ENCODE measurements at regions not wholly inside any gene's neighbourhood (a gene's known extent, or its start where the extent isn't known, plus 50 kb on each side); places are given as distances from the start of the nearest gene placed in this dataset.

DNA sequence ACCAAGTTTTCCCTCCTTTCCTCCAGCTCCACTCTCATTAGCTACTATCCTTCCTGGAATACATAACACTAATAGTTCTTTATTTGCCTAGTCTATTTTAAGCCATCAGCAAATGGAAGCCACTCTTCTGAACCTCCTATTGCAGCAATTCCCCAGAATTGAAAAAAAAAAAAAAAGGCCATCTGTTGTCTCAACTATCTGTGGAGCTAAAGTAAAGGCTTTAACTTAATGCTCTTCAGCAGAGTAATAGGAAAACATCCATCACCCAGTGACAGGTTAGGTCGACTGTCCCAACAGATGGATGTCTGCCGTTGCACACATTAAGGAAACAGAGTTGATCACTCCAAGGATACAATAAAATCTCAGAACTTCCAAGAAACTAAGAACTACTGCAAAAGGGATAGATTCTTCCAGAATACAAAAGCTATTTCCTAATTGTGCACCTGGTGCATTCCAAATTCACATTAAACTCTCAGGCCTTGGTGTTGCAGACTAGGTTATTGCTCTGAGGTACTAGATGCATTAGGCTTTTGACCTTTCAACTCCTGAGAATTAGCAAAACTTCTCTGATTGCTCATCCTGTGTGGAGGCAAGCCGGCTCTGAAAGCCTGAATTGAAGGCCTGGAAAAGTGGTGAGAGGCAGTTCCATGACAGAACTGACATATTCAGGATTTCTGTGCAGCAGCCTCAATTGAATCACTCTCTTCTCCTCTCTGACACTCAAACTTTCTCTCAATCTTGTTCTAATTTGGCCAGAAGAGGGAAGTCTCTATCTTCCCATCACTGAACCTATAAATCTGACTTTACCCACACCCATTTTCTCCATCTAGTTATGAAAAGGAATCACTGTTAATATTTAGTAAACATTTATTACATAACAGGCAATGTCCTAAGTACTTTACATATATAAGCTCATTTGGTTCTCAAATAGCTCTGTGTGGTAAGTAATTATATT, 238.4 kb upstream of the HMGA2 start:
- H3K4me3 ChIP-seq (ENCODE audit: control insufficient read depth in 1 of 7, extremely low read depth in 1 of 7, insufficient read depth in 4 of 7, low read depth in 2 of 7, low read length in 6 of 7), result no peak overlapping the region
- H3K27ac ChIP-seq (ENCODE audit: insufficient read depth in 1 of 2, low read depth in 1 of 2, low read length in 2 of 2, poor library complexity in 1 of 2, severe bottlenecking in 2 of 2), result no peak overlapping the region
- no peaks in the 10 kb centered on the region for H3K9me3 ChIP-seq (ENCODE audit: control extremely low read depth in 1 of 5, control insufficient read depth in 4 of 5, insufficient read depth in 2 of 5, low read depth in 1 of 5, low read length in 4 of 5)
- ChIA-PET POLR2A (interaction anchor here (0.6 kb wide), 1 partner anchor 355 kb away, joined by 5 read pairs; no protein-coding TSS in a partner anchor), CTCF (interaction anchor here (0.9 to 2.0 kb wide), 3 partner anchors 15 to 500 kb away, joined by 3 to 5 read pairs (median 5); no protein-coding TSS in a partner anchor)
- H3K36me3 ChIP-seq (ENCODE audit: control insufficient read depth in 4 of 4, insufficient read depth in 4 of 4, low read length in 3 of 4), result no peaks in the 10 kb centered on the region
- H3K27me3 ChIP-seq (replicated peaks in 2 of 5; ENCODE audit: control insufficient read depth in 4 of 5, insufficient read depth in 5 of 5, low read length in 4 of 5), result no peaks in the 10 kb centered on the region
- peaks cover 0 to 5% (median 0%) of the 10 kb centered on the region in 4 experiments for H3K4me1 ChIP-seq (ENCODE audit: control extremely low read depth in 1 of 4, control insufficient read depth in 4 of 4, insufficient read depth in 4 of 4, low read length in 3 of 4)
- WGBS (ENCODE audit: insufficient coverage), result no CpG with 5 or more reads among the region's 3 CpGs
- DNase-seq, result peak in 1 of 3 donors; percentile 18

DNA sequence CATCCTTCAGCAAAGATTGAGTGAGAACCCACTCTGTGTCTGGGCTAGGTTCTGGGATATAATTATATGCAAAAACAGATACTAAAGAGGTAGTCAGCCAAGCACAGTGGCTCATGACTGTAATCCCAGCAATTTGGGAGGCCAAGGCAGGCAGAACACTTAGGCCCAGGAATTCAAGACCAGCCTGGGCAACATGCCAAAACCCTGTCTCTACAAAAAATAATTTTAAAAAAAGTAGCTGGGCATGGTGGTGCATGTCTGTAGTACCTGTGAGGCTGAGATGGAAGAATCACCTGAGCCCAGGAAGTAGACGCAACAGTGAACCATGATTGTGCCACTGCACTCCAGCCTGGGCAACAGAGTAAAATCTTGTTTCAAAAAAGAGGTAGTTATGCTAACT, 237.5 kb upstream of the HMGA2 start:
- Histone ChIP-seq H3K36me3 (ENCODE audit: control insufficient read depth in 4 of 4, insufficient read depth in 4 of 4, low read length in 3 of 4) (no peaks in the 10 kb centered on the region), H3K27ac (ENCODE audit: insufficient read depth in 1 of 2, low read depth in 1 of 2, low read length in 2 of 2, poor library complexity in 1 of 2, severe bottlenecking in 2 of 2) (no peak overlapping the region), H3K9me3 (ENCODE audit: control extremely low read depth in 1 of 5, control insufficient read depth in 4 of 5, insufficient read depth in 2 of 5, low read depth in 1 of 5, low read length in 4 of 5) (no peaks in the 10 kb centered on the region), H3K27me3 (replicated peaks in 2 of 5; ENCODE audit: control insufficient read depth in 4 of 5, insufficient read depth in 5 of 5, low read length in 4 of 5) (no peaks in the 10 kb centered on the region), H3K4me1 (ENCODE audit: control extremely low read depth in 1 of 4, control insufficient read depth in 4 of 4, insufficient read depth in 4 of 4, low read length in 3 of 4) (peaks cover 0 to 5% (median 0%) of the 10 kb centered on the region in 4 experiments), H3K4me3 (ENCODE audit: control insufficient read depth in 1 of 7, extremely low read depth in 1 of 7, insufficient read depth in 4 of 7, low read depth in 2 of 7, low read length in 6 of 7) (no peak overlapping the region)
- CTCF ChIA-PET, result interaction anchor here (1.0 to 1.7 kb wide), 2 partner anchors 14 to 30 kb away, joined by 3 to 5 read pairs; no protein-coding TSS in a partner anchor
- POLR2A ChIA-PET, result no interaction called here
- no peak for DNase-seq
- WGBS (ENCODE audit: insufficient coverage), result 100% methylated on average over 1 of the region's 1 CpG

DNA sequence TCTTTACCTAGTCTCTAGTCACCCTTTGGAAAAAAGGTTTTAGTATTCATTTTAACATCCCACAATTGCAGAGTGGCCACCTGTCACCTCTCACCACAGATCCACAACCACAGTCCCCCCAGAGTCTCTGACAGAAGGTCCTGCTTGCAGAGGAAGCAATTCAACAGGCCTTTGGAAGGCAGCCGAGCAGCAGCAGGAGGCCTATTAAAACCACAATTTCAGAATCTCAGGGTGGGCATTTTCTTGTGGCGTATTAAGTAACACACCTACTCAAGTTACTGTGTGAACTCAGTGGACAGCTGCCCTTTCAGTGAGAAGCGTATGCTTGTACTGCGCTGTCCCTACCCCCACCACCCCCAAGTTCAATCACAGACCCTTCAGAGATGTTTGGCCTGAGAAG, 234.0 kb upstream of the HMGA2 start:
- peak in 2 of 3 donors; percentile 85 to 89 for DNase-seq
- CTCF ChIA-PET, result interaction anchor here (0.6 to 1.4 kb wide), 2 partner anchors 12 to 322 kb away, joined by 3 read pairs; no protein-coding TSS in a partner anchor
- Histone ChIP-seq H3K36me3 (ENCODE audit: control insufficient read depth in 4 of 4, insufficient read depth in 4 of 4, low read length in 3 of 4) (no peaks in the 10 kb centered on the region), H3K27ac (ENCODE audit: insufficient read depth in 1 of 2, low read depth in 1 of 2, low read length in 2 of 2, poor library complexity in 1 of 2, severe bottlenecking in 2 of 2) (no peak overlapping the region), H3K27me3 (replicated peaks in 2 of 5; ENCODE audit: control insufficient read depth in 4 of 5, insufficient read depth in 5 of 5, low read length in 4 of 5) (no peaks in the 10 kb centered on the region), H3K9me3 (ENCODE audit: control extremely low read depth in 1 of 5, control insufficient read depth in 4 of 5, insufficient read depth in 2 of 5, low read depth in 1 of 5, low read length in 4 of 5) (no peaks in the 10 kb centered on the region), H3K4me3 (ENCODE audit: control insufficient read depth in 1 of 7, extremely low read depth in 1 of 7, insufficient read depth in 4 of 7, low read depth in 2 of 7, low read length in 6 of 7) (no peak overlapping the region), H3K4me1 (ENCODE audit: control extremely low read depth in 1 of 4, control insufficient read depth in 4 of 4, insufficient read depth in 4 of 4, low read length in 3 of 4) (peaks cover 0 to 5% (median 0%) of the 10 kb centered on the region in 4 experiments)
- POLR2A ChIA-PET, result no interaction called here
- no CpG with 5 or more reads among the region's 4 CpGs for WGBS (ENCODE audit: insufficient coverage)

DNA sequence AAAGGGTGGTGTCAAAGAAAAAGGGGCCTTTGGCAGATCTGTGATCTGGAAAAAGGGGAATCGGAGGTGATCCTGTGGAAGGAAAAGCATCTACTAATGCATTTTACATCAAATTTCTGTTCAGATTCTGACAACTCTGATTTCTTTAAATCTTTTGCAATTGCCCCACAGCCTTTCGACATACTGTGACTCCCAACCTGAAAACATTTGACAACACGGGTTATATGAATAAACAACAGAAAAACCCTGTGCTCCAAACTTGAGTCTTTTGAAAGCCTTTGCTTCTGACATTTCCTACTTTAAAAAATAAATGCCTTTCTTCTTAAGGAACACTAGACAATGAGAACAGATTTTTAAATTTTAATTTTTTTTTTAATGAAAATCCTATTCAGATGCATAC, 231.9 kb upstream of the HMGA2 start:
- CTCF ChIA-PET, result interaction anchor here (0.8 to 1.2 kb wide), 2 partner anchors 9 to 10 kb away, joined by 3 to 6 read pairs; no protein-coding TSS in a partner anchor
- 100% methylated on average over 3 of the region's 3 CpGs for WGBS (ENCODE audit: insufficient coverage)
- POLR2A ChIA-PET, result no interaction called here

DNA sequence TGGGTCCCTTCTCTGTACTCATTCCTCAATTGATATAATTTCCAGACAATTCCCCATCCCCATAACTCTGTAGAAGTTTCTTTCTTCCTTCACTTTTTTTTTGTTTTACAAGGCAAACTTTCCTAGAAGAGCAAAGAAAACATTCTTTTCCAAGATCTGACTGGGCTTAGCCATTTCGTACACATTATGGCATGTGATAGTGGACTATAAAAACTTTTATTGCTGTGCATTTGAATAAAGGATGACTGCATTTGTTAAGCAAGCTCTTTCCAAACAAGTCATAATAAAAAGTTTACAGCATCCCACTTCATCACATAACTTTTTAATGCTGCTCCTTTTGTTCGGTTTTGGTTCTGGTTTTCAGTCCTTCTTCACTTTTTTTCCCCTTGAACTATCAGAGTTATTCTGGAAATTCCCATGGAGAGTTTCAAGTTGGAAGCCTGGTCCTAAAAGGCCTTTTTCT, 231.0 kb upstream of the HMGA2 start:
- no peaks in the 10 kb centered on the region for H3K27me3 ChIP-seq (replicated peaks in 2 of 5; ENCODE audit: control insufficient read depth in 4 of 5, insufficient read depth in 5 of 5, low read length in 4 of 5)
- ChIA-PET CTCF (interaction anchor here (1.6 kb wide), 1 partner anchor 11 kb away, joined by 4 read pairs; no protein-coding TSS in a partner anchor), POLR2A (no interaction called here)
- no peaks in the 10 kb centered on the region for H3K36me3 ChIP-seq (ENCODE audit: control insufficient read depth in 4 of 4, insufficient read depth in 4 of 4, low read length in 3 of 4)
- no peak overlapping the region for H3K27ac ChIP-seq (ENCODE audit: insufficient read depth in 1 of 2, low read depth in 1 of 2, low read length in 2 of 2, poor library complexity in 1 of 2, severe bottlenecking in 2 of 2)
- peaks cover 0 to 5% (median 0%) of the 10 kb centered on the region in 4 experiments for H3K4me1 ChIP-seq (ENCODE audit: control extremely low read depth in 1 of 4, control insufficient read depth in 4 of 4, insufficient read depth in 4 of 4, low read length in 3 of 4)
- H3K4me3 ChIP-seq (ENCODE audit: control insufficient read depth in 1 of 7, extremely low read depth in 1 of 7, insufficient read depth in 4 of 7, low read depth in 2 of 7, low read length in 6 of 7), result no peak overlapping the region
- H3K9me3 ChIP-seq (ENCODE audit: control extremely low read depth in 1 of 5, control insufficient read depth in 4 of 5, insufficient read depth in 2 of 5, low read depth in 1 of 5, low read length in 4 of 5), result no peaks in the 10 kb centered on the region
- no peak for DNase-seq
- WGBS (ENCODE audit: insufficient coverage), result 100% methylated on average over 1 of the region's 2 CpGs

More for the DNA sequence above, 231.9 kb upstream of the HMGA2 start:
- Histone ChIP-seq H3K27me3 (replicated peaks in 2 of 5; ENCODE audit: control insufficient read depth in 4 of 5, insufficient read depth in 5 of 5, low read length in 4 of 5) (no peaks in the 10 kb centered on the region), H3K27ac (ENCODE audit: insufficient read depth in 1 of 2, low read depth in 1 of 2, low read length in 2 of 2, poor library complexity in 1 of 2, severe bottlenecking in 2 of 2) (no peak overlapping the region), H3K4me3 (ENCODE audit: control insufficient read depth in 1 of 7, extremely low read depth in 1 of 7, insufficient read depth in 4 of 7, low read depth in 2 of 7, low read length in 6 of 7) (no peak overlapping the region), H3K4me1 (ENCODE audit: control extremely low read depth in 1 of 4, control insufficient read depth in 4 of 4, insufficient read depth in 4 of 4, low read length in 3 of 4) (peaks cover 0 to under 1% (median 0%) of the 10 kb centered on the region in 4 experiments), H3K36me3 (ENCODE audit: control insufficient read depth in 4 of 4, insufficient read depth in 4 of 4, low read length in 3 of 4) (no peaks in the 10 kb centered on the region), H3K9me3 (ENCODE audit: control extremely low read depth in 1 of 5, control insufficient read depth in 4 of 5, insufficient read depth in 2 of 5, low read depth in 1 of 5, low read length in 4 of 5) (no peaks in the 10 kb centered on the region)
- no peak for DNase-seq

DNA sequence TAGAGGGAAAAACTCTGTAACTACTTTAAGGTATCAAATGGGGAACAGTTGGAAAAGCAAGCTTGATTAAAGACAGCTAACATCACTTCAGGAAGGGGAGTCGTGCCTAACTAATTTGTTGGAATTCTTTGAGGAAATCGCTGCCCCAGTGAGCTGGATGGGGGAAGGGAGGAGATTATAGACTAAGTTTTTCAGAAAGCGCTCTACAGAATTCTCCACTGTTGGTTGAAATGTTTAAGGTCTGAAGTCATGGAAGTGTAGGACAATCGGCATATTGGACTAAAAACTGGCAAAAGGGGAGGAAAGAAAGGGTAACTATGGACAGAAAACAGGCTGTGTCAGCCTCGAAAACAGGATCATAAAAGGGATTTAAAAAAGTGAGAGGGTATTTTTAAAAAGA, 229.9 kb upstream of the HMGA2 start:
- Histone ChIP-seq H3K27ac (ENCODE audit: insufficient read depth in 1 of 2, low read depth in 1 of 2, low read length in 2 of 2, poor library complexity in 1 of 2, severe bottlenecking in 2 of 2) (no peak overlapping the region), H3K4me1 (ENCODE audit: control extremely low read depth in 1 of 4, control insufficient read depth in 4 of 4, insufficient read depth in 4 of 4, low read length in 3 of 4) (peaks cover 0 to 5% (median 0%) of the 10 kb centered on the region in 4 experiments), H3K4me3 (ENCODE audit: control insufficient read depth in 1 of 7, extremely low read depth in 1 of 7, insufficient read depth in 4 of 7, low read depth in 2 of 7, low read length in 6 of 7) (no peak overlapping the region), H3K27me3 (replicated peaks in 2 of 5; ENCODE audit: control insufficient read depth in 4 of 5, insufficient read depth in 5 of 5, low read length in 4 of 5) (peaks cover 0 to 2% (median 0%) of the 10 kb centered on the region in 5 experiments), H3K36me3 (ENCODE audit: control insufficient read depth in 4 of 4, insufficient read depth in 4 of 4, low read length in 3 of 4) (no peaks in the 10 kb centered on the region), H3K9me3 (ENCODE audit: control extremely low read depth in 1 of 5, control insufficient read depth in 4 of 5, insufficient read depth in 2 of 5, low read depth in 1 of 5, low read length in 4 of 5) (no peaks in the 10 kb centered on the region)
- no peak for DNase-seq
- CTCF ChIA-PET, result interaction anchor here (1.3 to 1.6 kb wide), 2 partner anchors 10 to 459 kb away, joined by 3 to 4 read pairs; no protein-coding TSS in a partner anchor
- POLR2A ChIA-PET, result no interaction called here
- WGBS (ENCODE audit: insufficient coverage), result 92% methylated on average over 5 of the region's 5 CpGs
